ENCODE measurements at regions not wholly inside any gene's neighbourhood (a gene's known extent, or its start where the extent isn't known, plus 50 kb on each side); places are given as distances from the start of the nearest gene placed in this dataset.
"Not testable (repeated sequence)": the region's sequence is repeated elsewhere in the genome, so short reads cannot be mapped to it uniquely, and the experiment has no call there.

- no peak for DNase-seq (ENCODE audit: low read depth in 2 of 2)
Observed at GRCh38 chr9:75669721-75670120, 220.8 kb upstream of the PCSK5 start.

- no peak for DNase-seq (ENCODE audit: low read depth in 2 of 2)
Observed at GRCh38 chr9:75671354-75671753, 219.1 kb upstream of the PCSK5 start.

DNA sequence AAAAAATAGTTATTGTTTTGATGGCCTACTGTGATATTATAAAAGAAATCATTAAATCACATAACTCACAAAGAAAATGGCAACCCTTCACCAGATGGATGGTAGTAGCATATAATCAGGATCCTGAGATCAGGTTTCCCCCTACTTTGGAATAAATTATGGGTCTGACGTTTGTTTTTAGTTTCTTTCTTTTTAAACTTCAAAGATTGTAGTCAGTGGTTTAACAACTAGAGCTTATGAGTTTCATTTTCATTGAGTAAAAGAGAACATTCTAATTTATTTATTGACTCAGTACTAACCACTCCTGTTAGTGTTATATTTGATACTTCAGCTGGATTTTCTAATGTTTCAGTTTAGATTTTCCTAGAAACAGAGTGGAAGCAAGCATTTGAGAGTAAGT, 218.0 kb upstream of the PCSK5 start:
- DNase-seq (ENCODE audit: low read depth in 2 of 2) = no peak

- DNase-seq (ENCODE audit: low read depth in 2 of 2) = no peak
Observed at GRCh38 chr9:75683591-75683990, 206.9 kb upstream of the PCSK5 start.

DNA sequence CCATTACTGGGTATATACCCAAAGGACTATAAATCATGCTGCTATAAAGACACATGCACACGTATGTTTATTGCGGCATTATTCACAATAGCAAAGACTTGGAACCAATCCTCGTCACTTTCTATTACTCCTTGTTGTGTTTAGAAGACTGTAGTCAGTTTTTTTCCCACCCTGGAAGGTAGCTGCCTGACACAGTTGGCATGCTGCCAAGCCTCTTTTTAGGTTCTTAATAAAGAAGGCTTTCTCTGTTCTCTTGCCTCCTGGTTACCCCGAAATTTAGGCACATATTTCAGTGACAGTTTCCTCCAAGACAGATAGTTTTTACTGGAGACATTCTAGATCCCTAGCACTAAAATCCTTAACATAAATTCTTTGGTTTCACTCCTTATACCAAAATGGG, 205.4 kb upstream of the PCSK5 start:
- no peak for DNase-seq (ENCODE audit: low read depth in 2 of 2)

GRCh38 chr9:75687359-75687953, 203.0 kb upstream of the PCSK5 start:
- no peak for DNase-seq (ENCODE audit: low read depth in 2 of 2)

DNA sequence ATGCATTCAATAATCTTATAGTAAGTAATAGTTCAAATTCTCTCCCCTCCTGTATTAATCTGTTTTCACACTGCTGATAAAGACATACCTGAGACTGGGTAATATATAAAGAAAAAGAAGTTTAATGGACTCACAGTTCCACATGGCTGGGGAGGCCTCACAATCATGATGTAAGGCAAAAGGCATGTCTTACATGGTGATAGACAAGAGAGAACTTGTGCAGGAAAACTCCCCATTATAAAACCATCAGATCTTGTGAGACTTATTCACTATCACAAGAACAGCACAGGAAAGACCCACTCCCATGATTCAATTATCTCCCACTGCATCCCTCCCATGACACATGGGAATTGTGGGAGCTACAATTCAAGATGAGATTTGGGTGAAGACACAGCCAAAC, 199.9 kb upstream of the PCSK5 start:
- DNase-seq (ENCODE audit: low read depth in 2 of 2) = not testable (repeated sequence)

GRCh38 chr9:75691408-75691807, 199.1 kb upstream of the PCSK5 start:
- DNase-seq (ENCODE audit: low read depth in 2 of 2) = no peak

DNA sequence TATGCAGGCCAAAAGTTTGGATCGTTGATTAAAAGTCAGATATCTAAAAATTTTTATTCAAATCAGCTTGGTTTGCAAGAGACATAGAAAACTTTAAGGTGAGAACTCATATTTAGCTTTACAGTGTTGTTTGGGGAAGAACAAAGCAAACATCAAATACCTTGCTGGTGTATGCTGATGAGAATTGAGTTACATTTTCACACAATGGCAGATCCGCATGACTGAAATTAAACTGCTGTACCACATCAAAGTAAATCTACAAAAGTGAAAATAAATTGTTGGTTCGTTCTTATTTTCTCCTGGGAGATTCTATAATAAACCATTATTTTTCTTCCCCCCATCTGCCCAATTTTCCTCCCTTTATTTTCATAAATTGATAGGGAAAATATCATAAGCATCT, 198.2 kb upstream of the PCSK5 start:
- DNase-seq (ENCODE audit: low read depth in 2 of 2) = no peak

GRCh38 chr9:75695921-75696320, 194.6 kb upstream of the PCSK5 start:
- DNase-seq (ENCODE audit: low read depth in 2 of 2) = no peak

- DNase-seq (ENCODE audit: low read depth in 2 of 2) = no peak
Observed at GRCh38 chr9:75699017-75699416, 191.5 kb upstream of the PCSK5 start.

GRCh38 chr9:75699625-75700251, 190.7 kb upstream of the PCSK5 start:
- DNase-seq (ENCODE audit: low read depth in 2 of 2) = no peak

GRCh38 chr9:75700252-75700640, 190.2 kb upstream of the PCSK5 start:
- no peak for DNase-seq (ENCODE audit: low read depth in 2 of 2)

DNA sequence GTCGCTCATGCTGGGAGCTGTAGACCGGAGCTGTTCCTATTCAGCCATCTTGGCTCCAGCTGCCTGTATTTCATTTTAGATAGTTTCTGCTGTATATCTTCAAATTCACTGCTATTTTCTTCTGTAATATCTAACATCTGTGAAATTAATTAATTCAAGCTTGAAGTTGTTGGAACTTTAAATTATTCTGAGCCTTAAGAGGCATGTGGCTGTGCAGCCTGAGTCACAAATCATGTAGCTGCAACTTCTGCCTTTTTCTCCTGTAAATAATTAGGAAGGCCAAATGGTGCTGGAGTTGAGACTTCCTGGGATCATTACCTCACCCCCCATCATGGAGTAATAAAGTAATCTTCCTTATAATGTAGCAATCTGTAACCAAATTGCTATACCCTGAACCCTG, 183.3 kb upstream of the PCSK5 start:
- no peak for DNase-seq (ENCODE audit: low read depth in 2 of 2)

- no peak for DNase-seq (ENCODE audit: low read depth in 2 of 2)
Observed at GRCh38 chr9:75709698-75710097, 180.8 kb upstream of the PCSK5 start.

DNA sequence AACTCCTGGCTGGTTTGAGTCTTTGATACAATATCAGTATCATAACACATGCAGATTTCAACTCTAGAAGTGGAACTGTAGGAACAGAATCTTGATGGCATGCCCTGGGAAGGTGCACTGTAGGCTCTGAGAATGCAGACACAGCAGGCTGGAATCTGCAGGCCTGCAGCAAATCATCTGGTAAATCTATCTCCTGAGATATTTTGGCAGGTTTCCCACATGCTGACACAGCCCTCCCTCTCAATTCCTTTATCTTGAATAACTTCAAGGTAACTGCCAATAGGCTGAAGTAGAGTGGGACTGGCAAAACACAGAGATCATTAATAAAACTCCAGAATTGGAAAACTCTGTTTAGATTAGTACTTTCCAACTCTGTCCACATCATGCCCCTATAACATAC, 177.8 kb upstream of the PCSK5 start:
- no peak for DNase-seq (ENCODE audit: low read depth in 2 of 2)

DNA sequence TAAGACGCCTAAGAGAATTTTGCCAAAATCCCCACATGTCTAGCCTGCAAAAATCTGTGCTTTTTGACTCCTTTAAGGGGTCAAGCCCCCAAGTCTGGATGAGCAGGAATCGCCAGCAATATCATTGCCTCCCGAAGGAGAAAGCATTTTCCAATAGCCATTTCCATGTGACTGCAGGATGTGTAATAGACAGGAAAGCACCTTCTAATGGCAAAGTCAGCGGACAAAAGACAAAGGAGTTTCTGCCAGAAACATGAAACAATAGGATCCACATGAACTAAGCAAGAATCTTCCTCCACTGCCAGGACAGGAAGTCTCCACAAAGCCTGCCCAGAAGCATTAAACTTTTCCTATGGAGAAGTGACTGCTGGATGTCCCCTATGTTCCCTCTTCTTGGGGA, 177.1 kb upstream of the PCSK5 start:
- no peak for DNase-seq (ENCODE audit: low read depth in 2 of 2)

GRCh38 chr9:75715360-75715759, 175.1 kb upstream of the PCSK5 start:
- DNase-seq (ENCODE audit: low read depth in 2 of 2) = no peak

DNA sequence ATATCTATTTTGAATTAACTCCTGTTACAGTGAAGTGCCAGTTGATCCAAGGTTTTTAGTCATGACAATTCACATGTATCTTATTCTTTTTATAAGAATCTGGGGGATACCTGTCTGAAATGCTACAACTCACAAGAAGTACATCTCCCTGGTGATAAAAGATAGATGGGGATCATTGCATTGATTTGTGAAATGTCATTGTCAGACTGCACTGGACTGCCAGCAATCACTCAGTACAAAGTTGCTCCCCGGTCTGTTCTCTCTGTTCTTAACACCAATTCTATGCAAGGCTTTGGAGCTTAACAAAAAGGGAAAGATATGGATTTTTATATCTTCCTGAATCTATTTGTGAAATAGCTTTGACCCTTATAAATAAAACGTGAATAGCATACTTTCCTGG, 171.8 kb upstream of the PCSK5 start:
- DNase-seq (ENCODE audit: low read depth in 2 of 2) = no peak

DNA sequence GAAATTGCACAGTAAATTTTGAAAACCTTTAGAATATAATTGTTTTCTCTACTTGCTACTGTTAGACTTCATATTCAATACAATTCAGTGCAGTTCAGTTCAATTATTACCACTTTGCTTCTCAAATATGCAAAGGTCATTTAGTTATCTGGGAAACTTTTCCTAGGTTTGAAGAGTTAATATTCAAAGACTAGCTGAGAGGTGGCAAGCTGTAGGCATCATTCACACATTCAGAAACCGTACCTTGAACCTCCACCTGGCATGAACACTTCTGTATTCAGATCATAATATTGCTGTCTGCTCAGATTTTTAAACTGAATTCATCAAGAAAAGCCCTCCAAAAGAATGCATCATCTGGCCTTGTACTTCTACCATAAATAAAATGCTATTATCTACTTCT, 162.1 kb upstream of the PCSK5 start:
- no peak for DNase-seq (ENCODE audit: low read depth in 2 of 2)

- DNase-seq (ENCODE audit: low read depth in 2 of 2) = no peak
Observed at GRCh38 chr9:75734802-75735201, 155.7 kb upstream of the PCSK5 start.

DNA sequence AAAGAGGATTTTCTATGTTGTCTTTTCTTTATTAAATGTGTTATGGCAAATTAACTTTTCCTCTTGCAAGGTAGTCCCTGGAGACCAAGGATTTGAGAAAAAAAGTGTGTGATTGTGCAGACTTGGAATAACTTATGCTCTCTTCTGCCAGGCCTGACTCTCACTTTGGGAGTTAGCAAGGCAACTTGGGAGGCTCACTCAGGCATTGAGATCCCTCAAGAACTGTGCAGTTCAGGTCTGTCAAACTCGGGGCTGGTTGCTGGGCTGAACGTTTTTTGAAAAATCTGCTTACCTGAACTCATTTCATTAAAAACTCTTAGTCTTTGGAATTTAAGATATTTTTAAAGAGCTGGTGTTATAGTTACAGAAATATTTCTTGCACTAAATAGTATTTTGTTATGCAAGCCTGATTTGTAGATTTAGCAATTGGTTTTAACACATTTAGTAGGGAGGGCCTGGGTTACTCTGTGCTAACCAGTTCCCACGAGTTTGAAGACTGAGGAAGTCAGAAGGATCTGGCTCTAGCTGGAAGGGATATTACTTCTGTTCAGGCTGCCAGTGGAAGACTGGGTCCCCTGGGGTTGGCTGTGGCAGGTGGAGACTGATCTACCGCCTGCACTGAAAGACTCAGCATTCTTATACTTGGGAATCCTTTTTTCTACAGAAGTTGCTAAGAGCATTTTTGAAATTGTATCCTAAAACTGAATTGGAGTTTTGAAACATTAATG, 150.4 kb upstream of the PCSK5 start:
- DNase-seq (ENCODE audit: low read depth in 2 of 2) = no peak

- DNase-seq (ENCODE audit: low read depth in 2 of 2) = no peak
Observed at GRCh38 chr9:75743855-75744254, 146.6 kb upstream of the PCSK5 start.

Data from lung microvascular endothelial cell (primary cell).